HG03575 (cell line): ENCODE measurements at regions not wholly inside any gene's neighbourhood (a gene's known extent, or its start where the extent isn't known, plus 50 kb on each side); places are given as distances from the start of the nearest gene placed in this dataset.

Experiments used
- ATAC-seq: cut with Tn5 transposase; IDR thresholded peaks from one replicate; pipeline ENCODE4 v1.9.1; 2021; ENCODE audit not compliant: unreplicated experiment, insufficient number of reproducible peaks, low FRiP score; ENCODE audit errors: extremely low read depth

GRCh38 chr2:6493266-6493665 is 372.4 kb downstream of the CMPK2 start:
- ATAC-seq, result no peak

GRCh38 chr2:6493669-6494068 is 372.0 kb downstream of the CMPK2 start:
- ATAC-seq, result no peak

DNA sequence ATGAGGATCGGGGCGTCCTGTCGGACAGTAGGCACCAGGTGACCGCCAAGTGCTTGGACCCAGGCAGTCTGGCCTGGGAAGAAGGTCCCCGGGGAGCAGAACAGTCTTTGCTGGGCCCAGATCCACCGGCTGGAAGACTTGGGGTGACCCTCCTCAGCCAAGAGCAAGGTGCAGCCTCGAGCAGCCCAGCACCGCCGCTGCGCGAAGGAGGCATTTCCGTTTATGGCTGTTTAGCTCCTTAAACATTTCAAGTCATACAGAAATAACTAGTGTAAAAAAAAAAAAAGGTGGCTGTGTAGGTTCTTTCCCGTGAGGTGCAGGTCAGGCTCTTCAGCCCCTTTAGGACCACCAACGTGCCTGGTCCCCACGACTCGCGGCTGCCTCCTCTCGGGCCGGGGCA is 370.2 kb downstream of the CMPK2 start:
- no peak for ATAC-seq

DNA sequence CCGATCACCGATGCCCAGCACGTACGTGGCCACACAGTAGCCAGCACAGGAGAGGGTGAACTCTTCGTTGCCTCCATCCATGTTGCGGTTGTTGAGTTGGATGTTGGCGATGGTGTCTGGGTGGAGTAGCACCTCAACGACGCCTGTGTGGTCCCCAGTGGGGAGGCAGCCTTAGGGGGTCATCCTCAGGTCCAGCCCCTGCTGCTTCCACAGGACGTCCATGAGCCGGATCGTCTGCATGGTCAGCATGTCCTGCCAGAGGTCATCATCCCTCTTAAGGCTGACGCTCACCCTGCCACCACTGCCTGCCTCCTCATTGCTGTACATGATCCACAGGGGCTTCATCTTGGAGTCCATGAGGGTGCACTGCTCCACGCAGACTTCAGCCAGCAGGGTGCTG is 369.3 kb downstream of the CMPK2 start:
- ATAC-seq, result no peak

GRCh38 chr2:6497048-6497447 is 368.7 kb downstream of the CMPK2 start:
- no peak for ATAC-seq

DNA sequence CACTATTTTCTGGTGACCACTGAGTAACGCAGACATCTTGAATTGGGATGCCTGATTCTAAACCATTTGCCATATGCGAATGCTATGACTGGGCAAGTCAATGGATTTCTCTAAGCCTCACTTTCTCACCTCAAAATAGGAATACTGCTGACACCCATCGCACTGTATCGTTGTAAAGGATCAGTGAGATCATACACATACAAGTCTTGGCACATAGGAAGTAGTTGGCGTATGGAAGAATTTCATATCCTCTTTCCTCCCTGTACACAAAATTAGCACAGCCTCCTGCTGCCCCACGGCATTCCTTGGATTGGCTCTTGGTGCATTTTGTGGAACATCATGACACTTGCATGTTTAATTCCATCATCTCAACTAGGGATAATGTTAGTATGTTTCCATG is 366.9 kb downstream of the CMPK2 start:
- ATAC-seq, result no peak

- ATAC-seq, result no peak
Measured at GRCh38 chr2:6499691-6500090, 366.0 kb downstream of the CMPK2 start.

DNA sequence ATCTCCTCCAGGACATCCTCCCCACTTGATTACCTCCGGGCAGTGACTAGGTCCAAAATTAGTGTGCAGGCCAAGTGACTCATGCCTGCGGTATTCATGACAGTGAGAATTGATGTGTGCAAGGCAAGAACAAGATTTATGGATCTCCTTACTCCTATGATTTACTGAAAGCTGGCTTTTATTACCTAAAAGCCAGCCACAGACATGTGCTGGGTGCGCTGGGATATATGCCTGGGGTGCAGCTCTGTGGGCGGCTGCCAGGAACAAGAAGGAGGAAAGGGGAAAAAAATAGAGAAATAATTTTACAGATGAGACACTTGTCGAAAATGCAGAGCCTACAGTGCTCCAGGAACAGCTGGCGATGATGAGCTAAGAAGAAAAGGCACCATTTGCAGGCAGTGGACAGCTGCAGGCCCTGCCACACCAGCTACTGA is 359.3 kb downstream of the CMPK2 start:
- no peak for ATAC-seq

DNA sequence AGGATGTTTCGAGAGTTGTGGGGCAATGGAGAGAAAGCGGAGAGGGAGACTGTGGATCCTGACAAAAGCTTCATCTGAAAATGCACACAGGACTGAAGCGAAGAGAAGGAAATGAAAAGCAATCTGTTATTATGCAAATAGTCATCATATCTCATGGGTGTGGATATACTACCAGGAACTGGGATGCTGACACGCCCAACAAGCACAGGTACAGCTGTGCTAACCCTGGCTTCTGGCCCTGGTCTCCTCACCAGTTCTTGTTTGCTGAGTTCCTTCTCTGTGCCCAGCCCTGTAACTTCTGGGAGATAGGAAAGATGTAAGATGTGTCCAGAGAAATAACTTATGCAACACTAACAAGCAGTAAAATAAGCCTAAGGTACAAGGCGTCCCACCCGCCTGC is 358.8 kb downstream of the CMPK2 start:
- no peak for ATAC-seq

- ATAC-seq, result no peak
Measured at GRCh38 chr2:6510532-6510931, 355.2 kb downstream of the CMPK2 start.

DNA sequence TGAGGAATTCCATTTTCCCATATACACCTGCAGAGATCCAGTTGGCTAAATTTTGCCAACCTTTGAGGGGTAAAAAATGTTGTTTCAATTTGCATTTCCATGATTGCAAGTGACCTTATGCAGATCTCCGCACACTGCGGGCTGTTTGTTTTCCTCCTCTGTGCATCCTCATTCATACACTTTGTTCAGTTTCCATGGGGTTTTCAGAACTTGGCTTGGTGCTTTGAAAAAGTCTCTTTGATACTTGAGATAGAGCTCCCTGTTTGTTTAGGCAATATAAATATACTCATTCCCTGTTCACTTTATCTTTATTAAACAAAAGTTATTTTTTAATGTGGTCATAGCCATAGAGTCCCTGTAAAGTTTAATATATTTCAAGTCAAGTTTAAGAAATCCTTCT is 353.1 kb downstream of the CMPK2 start:
- ATAC-seq, result no peak

DNA sequence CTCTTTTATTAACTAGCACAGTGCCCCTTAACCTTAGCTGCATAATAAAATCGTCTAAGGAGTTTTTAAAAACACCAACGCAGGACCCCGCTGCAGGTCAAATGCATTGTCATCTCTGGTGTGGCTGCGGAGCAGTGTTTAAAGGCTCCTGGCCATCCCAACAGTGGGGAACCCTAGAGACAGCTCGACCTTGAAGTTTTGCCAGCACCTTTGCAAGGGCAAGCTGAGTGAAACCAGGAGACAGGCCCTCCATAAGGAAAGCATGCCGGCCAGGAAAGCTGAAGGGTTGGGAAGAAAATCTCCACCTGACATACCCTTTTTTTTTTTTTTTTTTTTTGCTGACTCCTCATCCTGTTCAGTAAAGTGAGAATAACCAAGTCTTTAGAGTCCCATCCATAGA is 349.0 kb downstream of the CMPK2 start:
- no peak for ATAC-seq

DNA sequence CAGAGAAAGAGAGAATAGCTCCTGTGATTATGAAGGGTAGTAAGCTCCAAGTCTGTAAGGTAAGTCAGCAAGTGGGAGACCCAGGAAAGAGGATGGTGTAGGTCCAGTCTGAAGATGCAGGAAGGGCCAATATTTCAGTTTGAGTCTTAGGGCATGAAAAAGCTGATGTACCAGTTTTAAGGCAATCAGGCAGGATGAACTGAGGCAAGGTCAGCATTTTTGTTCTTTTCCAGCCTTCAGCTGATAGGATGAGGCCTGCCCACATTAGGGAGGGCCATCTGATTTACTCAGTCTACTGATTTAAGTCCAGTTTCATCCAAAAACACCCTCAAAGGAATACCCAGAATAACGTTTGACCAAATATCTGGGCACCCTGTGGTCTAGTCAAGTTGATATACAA is 347.3 kb downstream of the CMPK2 start:
- no peak for ATAC-seq

DNA sequence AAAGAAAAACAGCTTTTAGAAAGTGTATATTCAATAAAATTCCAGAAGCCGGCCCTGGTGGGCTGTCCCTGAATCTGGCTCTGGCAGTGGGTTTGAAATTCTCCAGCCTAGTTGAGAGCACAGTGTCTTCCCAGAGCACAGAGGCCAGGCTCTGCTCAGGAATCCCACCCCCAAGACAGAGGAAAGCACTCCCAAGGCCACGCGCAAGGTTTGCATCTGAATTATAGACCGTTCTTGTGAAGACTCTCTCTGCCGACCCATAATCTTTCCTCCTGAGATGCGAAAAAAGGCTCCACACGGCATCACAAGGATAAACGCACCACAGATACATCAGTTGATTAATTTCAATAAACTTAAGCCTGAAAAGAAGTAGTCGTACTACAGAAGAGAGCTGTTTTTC is 342.2 kb downstream of the CMPK2 start:
- no peak for ATAC-seq

- ATAC-seq, result no peak
Measured at GRCh38 chr2:6524691-6525474, 340.8 kb downstream of the CMPK2 start.

DNA sequence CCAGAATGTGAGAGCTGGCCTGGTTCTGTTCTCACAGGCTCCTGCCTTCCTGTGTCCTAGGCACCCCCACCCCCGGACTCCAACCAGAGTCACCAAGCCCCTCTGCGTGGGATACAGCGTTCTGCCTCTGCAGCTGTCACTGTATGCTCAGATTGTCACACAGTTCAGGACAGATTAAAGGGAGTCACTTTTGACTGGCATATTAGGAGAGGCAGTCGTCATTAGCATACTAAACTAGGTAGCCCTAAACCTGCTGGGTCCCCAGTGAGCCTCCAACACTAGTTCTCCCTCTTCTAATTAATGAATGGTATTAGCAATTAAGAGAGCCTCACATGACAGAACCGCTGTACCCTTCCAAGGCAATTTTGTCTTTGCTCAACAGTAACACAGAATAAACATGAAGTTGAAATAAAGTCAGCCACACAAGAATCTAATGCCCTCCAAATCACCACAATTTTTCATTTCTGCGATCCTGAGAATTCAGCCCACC is 340.2 kb downstream of the CMPK2 start:
- no peak for ATAC-seq

DNA sequence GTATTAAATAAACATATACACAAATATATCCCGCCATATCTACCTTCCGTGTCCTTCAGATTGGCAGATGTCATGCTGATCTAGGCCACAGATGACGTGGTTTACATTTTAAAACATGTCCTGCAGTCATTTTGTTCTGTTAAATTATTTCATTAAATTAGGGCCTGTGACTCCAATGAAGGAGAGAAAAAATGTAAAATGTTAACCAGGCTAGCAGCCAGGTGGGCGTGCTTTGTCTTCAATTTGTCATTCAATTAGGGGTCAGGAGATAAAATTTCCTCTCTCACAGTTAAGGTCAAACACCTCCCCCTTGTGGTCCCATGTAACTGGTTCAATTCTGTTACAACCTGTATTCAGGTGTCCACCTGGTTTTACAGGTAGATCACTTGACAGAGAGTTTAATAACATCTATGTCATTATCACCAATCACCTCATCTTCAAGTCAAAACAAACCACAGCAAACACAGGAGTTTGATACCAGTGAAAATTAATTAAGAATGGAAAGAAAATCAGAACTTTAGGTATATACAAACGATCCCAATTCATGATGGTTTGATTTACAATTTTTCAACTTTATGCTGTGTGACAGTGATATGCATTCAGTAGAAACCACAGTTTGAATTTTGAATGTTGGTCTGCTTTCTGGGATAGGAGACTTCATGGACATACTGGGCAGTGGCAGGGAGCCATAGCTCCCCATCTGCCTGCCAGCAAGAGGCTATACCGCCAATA is 339.4 kb downstream of the CMPK2 start:
- no peak for ATAC-seq

GRCh38 chr2:6531304-6531703 is 334.4 kb downstream of the CMPK2 start:
- ATAC-seq, result no peak

DNA sequence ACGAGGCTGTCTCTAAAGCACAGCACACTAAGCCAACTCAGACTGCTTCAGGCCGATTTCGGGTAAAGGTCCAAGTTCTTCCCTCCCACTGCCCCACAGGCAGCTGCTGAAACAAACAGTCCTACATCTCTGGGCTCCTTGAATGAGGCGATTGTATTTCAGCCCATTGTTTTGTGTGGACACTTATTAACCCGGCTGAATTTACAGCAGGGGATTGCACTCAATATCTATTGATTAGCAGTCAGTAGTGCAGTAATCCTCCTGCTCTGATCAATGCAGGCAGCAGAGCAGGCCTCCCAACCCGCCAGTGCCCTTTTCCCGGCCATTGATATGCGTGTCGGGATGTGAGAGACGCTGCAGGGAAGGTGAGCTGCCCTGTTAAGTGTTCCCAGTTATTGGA is 330.1 kb downstream of the CMPK2 start:
- no peak for ATAC-seq

GRCh38 chr2:6538607-6539006 is 327.1 kb downstream of the CMPK2 start:
- ATAC-seq, result no peak
